IPS-20b (cell line): ENCODE measurements at regions not wholly inside any gene's neighbourhood (a gene's known extent, or its start where the extent isn't known, plus 50 kb on each side); places are given as distances from the start of the nearest gene placed in this dataset.

Experiments used
- H3K27ac ChIP-seq: one replicate; pipeline ENCODE4 v1.5.1; 2013; ENCODE audit warnings: low read length
- H3K27me3 ChIP-seq: 2 replicates; pipeline ENCODE4 v1.6.1; 2013; ENCODE audit warnings: mild to moderate bottlenecking, low read length, inconsistent platforms; ENCODE audit not compliant: insufficient read depth
- H3K36me3 ChIP-seq: 2 replicates; pipeline ENCODE4 v1.6.1; 2013; ENCODE audit warnings: low read depth, mild to moderate bottlenecking, inconsistent platforms, low read length, moderate library complexity; ENCODE audit not compliant: insufficient read depth
- H3K4me1 ChIP-seq: 2 replicates; pipeline ENCODE4 v1.6.1; 2013; ENCODE audit warnings: mild to moderate bottlenecking, control low read depth, inconsistent platforms, low read length, moderate library complexity; ENCODE audit not compliant: insufficient read depth
- H3K4me3 ChIP-seq: 2 replicates; pipeline ENCODE4 v1.5.1; 2013; ENCODE audit warnings: mild to moderate bottlenecking, low read length, inconsistent platforms
- H3K9ac ChIP-seq: 2 replicates; pipeline ENCODE4 v1.6.1; 2013; ENCODE audit warnings: low read depth, mild to moderate bottlenecking, inconsistent platforms, low read length, moderate library complexity
- H3K9me3 ChIP-seq: 2 replicates; pipeline ENCODE4 v1.6.1; 2013; ENCODE audit warnings: mild to moderate bottlenecking, low read depth, low read length, inconsistent platforms; ENCODE audit not compliant: insufficient read depth

- no peak overlapping the region for H3K4me3 ChIP-seq
- H3K27ac ChIP-seq: no peak overlapping the region
- H3K36me3 ChIP-seq: no peaks in the 10 kb centered on the region
- no peak overlapping the region for H3K9ac ChIP-seq
- no peaks in the 10 kb centered on the region for H3K9me3 ChIP-seq
- no peaks in the 10 kb centered on the region for H3K4me1 ChIP-seq
- no peaks in the 10 kb centered on the region for H3K27me3 ChIP-seq
Observed at GRCh38 chr17:77304051-77304745, 163.4 kb downstream of the SEC14L1 start.

- no peak overlapping the region for H3K4me3 ChIP-seq
- no peak overlapping the region for H3K9ac ChIP-seq
- no peaks in the 10 kb centered on the region for H3K9me3 ChIP-seq
- H3K36me3 ChIP-seq: no peaks in the 10 kb centered on the region
- H3K27ac ChIP-seq: no peak overlapping the region
- H3K27me3 ChIP-seq: no peaks in the 10 kb centered on the region
- no peaks in the 10 kb centered on the region for H3K4me1 ChIP-seq
Observed at GRCh38 chr17:77304746-77305473, 164.1 kb downstream of the SEC14L1 start.

- no peak overlapping the region for H3K9ac ChIP-seq
- no peak overlapping the region for H3K4me3 ChIP-seq
- no peaks in the 10 kb centered on the region for H3K36me3 ChIP-seq
- H3K9me3 ChIP-seq: no peaks in the 10 kb centered on the region
- H3K27ac ChIP-seq: no peak overlapping the region
- no peaks in the 10 kb centered on the region for H3K4me1 ChIP-seq
- H3K27me3 ChIP-seq: no peaks in the 10 kb centered on the region
Observed at GRCh38 chr17:77306048-77306789, 165.4 kb downstream of the SEC14L1 start.

- no peaks in the 10 kb centered on the region for H3K36me3 ChIP-seq
- no peaks in the 10 kb centered on the region for H3K9me3 ChIP-seq
- no peak overlapping the region for H3K9ac ChIP-seq
- H3K4me1 ChIP-seq: no peaks in the 10 kb centered on the region
- no peak overlapping the region for H3K27ac ChIP-seq
- H3K27me3 ChIP-seq: no peaks in the 10 kb centered on the region
- H3K4me3 ChIP-seq: no peak overlapping the region
Observed at GRCh38 chr17:77306790-77307478, 166.2 kb downstream of the SEC14L1 start.

- Histone ChIP-seq H3K27ac (no peak overlapping the region), H3K9me3 (no peaks in the 10 kb centered on the region), H3K27me3 (no peaks in the 10 kb centered on the region), H3K36me3 (peaks cover 3% of the 10 kb centered on the region), H3K4me1 (no peaks in the 10 kb centered on the region), H3K4me3 (no peak overlapping the region), H3K9ac (no peak overlapping the region)
Observed at GRCh38 chr17:77307479-77308198, 166.9 kb downstream of the SEC14L1 start.

GRCh38 chr17:77308861-77309726, 168.3 kb downstream of the SEC14L1 start:
- H3K36me3 ChIP-seq: peaks cover 3% of the 10 kb centered on the region
- H3K9me3 ChIP-seq: no peaks in the 10 kb centered on the region
- H3K27ac ChIP-seq: no peak overlapping the region
- H3K4me1 ChIP-seq: no peaks in the 10 kb centered on the region
- no peak overlapping the region for H3K9ac ChIP-seq
- H3K27me3 ChIP-seq: no peaks in the 10 kb centered on the region
- no peak overlapping the region for H3K4me3 ChIP-seq

GRCh38 chr17:77310336-77310735, 169.6 kb downstream of the SEC14L1 start:
- Histone ChIP-seq H3K4me3 (no peak overlapping the region), H3K27me3 (no peaks in the 10 kb centered on the region), H3K4me1 (no peaks in the 10 kb centered on the region), H3K27ac (no peak overlapping the region), H3K36me3 (peaks cover 3% of the 10 kb centered on the region), H3K9ac (no peak overlapping the region), H3K9me3 (no peaks in the 10 kb centered on the region)

- Histone ChIP-seq H3K9ac (no peak overlapping the region), H3K9me3 (no peaks in the 10 kb centered on the region), H3K4me1 (peaks cover 10% of the 10 kb centered on the region), H3K36me3 (peaks cover 3% of the 10 kb centered on the region), H3K4me3 (no peak overlapping the region), H3K27ac (no peak overlapping the region), H3K27me3 (no peaks in the 10 kb centered on the region)
Observed at GRCh38 chr17:77311371-77311981, 170.7 kb downstream of the SEC14L1 start.

GRCh38 chr17:77312061-77312701, 171.4 kb downstream of the SEC14L1 start:
- Histone ChIP-seq H3K27me3 (no peaks in the 10 kb centered on the region), H3K36me3 (peaks cover 3% of the 10 kb centered on the region), H3K27ac (no peak overlapping the region), H3K9ac (no peak overlapping the region), H3K4me1 (peaks cover 17% of the 10 kb centered on the region), H3K9me3 (no peaks in the 10 kb centered on the region), H3K4me3 (no peak overlapping the region)
